ENCODE measurements at regions not wholly inside any gene's neighbourhood (a gene's known extent, or its start where the extent isn't known, plus 50 kb on each side); places are given as distances from the start of the nearest gene placed in this dataset.

DNA sequence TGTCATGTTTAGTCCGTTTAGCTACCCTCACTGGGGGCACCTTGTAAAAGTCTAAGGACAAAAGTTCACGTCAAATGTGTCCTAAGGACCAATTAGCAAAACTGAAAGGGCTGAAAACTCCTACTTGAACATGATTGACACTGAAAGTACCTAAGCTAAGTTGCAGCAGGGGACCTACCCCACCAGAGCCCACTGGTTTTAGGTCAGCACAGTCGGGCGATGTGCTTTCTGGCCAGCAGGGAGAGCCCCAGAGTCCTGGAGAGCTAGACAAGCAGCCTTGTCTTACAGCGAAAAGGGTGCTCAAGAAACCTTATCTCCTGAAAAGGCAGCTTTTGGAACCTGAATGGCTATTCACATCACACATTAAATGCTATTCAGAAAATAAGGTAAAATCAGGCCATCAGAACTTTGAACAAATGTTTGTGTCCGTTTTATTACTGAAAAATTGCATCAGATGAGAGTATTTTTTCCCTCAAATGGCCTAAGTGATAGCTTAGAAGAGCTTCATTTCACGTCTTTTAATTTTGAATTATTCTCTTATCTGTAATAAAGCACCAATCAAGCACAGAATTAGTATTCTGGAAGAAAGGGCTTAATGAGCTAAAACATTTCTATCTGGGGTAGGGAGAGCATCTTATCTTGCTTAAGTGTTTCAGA lies 52.2 kb upstream of the MKI67 start:
- peak; percentile 78 for TF ChIP-seq CTCF (IDR thresholded peaks at IDR 0.05; ENCODE audit: insufficient read depth, low read length, poor library complexity, severe bottlenecking)
- DNase-seq (ENCODE audit: extremely low read depth, insufficient read length): peak; percentile 6
- Histone ChIP-seq H3K4me3 (replicated peaks; ENCODE audit: low read depth, low read length) (no peak overlapping the region), H3K36me3 (ENCODE audit: control insufficient read depth, insufficient read depth, low read length) (no peaks in the 10 kb centered on the region), H3K27me3 (replicated peaks; ENCODE audit: control insufficient read depth, insufficient read depth, low read length) (no peaks in the 10 kb centered on the region)

DNA sequence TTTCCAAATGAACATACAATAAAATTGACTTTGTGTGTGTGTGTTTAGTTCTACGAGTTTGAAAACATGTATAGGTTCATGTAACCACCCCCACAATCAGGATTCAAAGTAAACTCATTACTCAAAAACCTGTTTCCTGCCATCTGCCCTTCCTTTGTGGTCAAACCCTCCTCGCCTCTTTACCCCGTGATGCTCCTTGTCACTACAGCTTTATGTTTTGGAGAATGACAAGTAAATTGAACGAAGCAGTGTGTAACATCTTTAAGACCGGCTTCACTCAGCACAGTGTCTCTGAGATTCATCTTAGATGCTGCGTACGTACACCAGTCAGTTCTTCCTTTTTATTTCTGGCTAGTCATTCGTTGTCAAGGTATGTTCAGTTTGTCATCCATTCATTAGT lies 54.6 kb upstream of the MKI67 start:
- DNase-seq (ENCODE audit: extremely low read depth, insufficient read length): no peak
- Histone ChIP-seq H3K27me3 (replicated peaks; ENCODE audit: control insufficient read depth, insufficient read depth, low read length) (no peaks in the 10 kb centered on the region), H3K4me3 (replicated peaks; ENCODE audit: low read depth, low read length) (no peak overlapping the region), H3K36me3 (ENCODE audit: control insufficient read depth, insufficient read depth, low read length) (no peaks in the 10 kb centered on the region)
- TF ChIP-seq CTCF (IDR thresholded peaks at IDR 0.05; ENCODE audit: insufficient read depth, low read length, poor library complexity, severe bottlenecking): no peak

- DNase-seq (ENCODE audit: extremely low read depth, insufficient read length): no peak
- Histone ChIP-seq H3K27me3 (replicated peaks; ENCODE audit: control insufficient read depth, insufficient read depth, low read length) (no peaks in the 10 kb centered on the region), H3K4me3 (replicated peaks; ENCODE audit: low read depth, low read length) (no peak overlapping the region), H3K36me3 (ENCODE audit: control insufficient read depth, insufficient read depth, low read length) (no peaks in the 10 kb centered on the region)
- TF ChIP-seq CTCF (IDR thresholded peaks at IDR 0.05; ENCODE audit: insufficient read depth, low read length, poor library complexity, severe bottlenecking): no peak
These were observed 59.4 kb upstream of the MKI67 start for GRCh38 chr10:128185627-128186026.

- H3K27me3 ChIP-seq (replicated peaks; ENCODE audit: control insufficient read depth, insufficient read depth, low read length): no peaks in the 10 kb centered on the region
- no peaks in the 10 kb centered on the region for H3K36me3 ChIP-seq (ENCODE audit: control insufficient read depth, insufficient read depth, low read length)
- DNase-seq (ENCODE audit: extremely low read depth, insufficient read length): no peak
- H3K4me3 ChIP-seq (replicated peaks; ENCODE audit: low read depth, low read length): no peak overlapping the region
- TF ChIP-seq CTCF (IDR thresholded peaks at IDR 0.05; ENCODE audit: insufficient read depth, low read length, poor library complexity, severe bottlenecking): no peak
These were observed 61.0 kb upstream of the MKI67 start for GRCh38 chr10:128186959-128187787.

DNA sequence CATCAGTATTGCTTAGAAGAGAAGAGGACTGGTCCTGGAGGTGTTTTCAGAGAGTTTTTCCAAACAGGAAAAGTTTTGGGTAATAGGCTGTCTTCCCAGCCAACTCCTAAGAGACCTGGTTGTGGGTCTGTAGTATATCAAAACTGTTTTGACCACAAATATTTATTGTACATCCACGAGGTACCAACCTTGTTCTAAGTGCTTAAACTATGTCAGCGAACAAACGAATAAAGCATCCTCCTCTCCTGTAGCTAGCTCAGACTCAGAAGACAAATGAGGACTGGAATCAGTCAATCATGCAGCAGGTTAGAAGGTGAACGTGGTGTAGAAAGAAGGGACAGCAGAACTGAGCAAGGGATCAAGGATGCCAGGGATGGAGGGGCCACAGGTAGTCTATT lies 61.6 kb upstream of the MKI67 start:
- no peaks in the 10 kb centered on the region for H3K36me3 ChIP-seq (ENCODE audit: control insufficient read depth, insufficient read depth, low read length)
- H3K27me3 ChIP-seq (replicated peaks; ENCODE audit: control insufficient read depth, insufficient read depth, low read length): no peaks in the 10 kb centered on the region
- no peak for DNase-seq (ENCODE audit: extremely low read depth, insufficient read length)
- H3K4me3 ChIP-seq (replicated peaks; ENCODE audit: low read depth, low read length): no peak overlapping the region
- no peak for TF ChIP-seq CTCF (IDR thresholded peaks at IDR 0.05; ENCODE audit: insufficient read depth, low read length, poor library complexity, severe bottlenecking)

Measured in GM06990 (cell line).